HG02623 (cell line): ENCODE measurements at regions not wholly inside any gene's neighbourhood (a gene's known extent, or its start where the extent isn't known, plus 50 kb on each side); places are given as distances from the start of the nearest gene placed in this dataset.

Experiments used
- ATAC-seq: cut with Tn5 transposase; IDR thresholded peaks from one replicate; pipeline ENCODE4 v1.9.1; 2021; ENCODE audit warnings: moderate library complexity; ENCODE audit not compliant: unreplicated experiment

DNA sequence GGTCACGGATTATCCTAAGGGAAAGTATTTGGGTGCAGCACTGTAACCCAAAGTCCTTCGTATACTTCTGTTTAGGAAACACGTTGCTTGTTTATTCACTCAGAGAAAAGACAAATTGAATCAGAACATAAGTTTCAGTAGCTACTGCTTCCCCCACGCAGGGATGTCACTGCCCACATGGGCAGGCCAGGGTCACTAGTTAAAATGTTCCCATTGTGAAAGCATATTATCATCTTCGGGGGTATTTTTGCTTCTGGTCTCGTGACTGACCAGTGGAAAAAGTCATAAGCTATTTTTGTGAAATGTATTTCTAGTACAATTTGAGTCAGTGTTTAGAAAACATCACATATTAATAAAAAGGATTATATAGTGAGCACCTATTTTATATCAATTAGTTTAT lies 377.8 kb downstream of the PCDH7 start:
- ATAC-seq = no peak

DNA sequence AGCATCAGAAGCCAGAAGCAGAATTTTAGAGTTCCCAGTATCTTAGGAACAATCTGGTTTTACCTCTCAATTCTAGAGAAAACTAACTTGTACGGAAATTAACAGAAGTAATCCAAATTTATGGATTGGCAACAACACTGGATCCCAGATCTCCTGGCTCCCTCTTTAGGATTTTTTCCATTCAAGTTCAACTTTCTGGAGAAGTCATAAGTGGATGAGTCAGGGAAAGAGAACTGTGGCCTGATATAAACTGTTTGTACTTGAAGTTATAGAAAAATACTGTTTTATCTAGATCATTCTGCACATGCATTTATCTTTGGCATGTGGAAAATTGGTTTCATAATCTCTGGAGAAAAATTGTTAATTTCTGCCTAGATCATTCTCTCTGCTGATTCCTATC lies 380.4 kb downstream of the PCDH7 start:
- ATAC-seq = no peak

DNA sequence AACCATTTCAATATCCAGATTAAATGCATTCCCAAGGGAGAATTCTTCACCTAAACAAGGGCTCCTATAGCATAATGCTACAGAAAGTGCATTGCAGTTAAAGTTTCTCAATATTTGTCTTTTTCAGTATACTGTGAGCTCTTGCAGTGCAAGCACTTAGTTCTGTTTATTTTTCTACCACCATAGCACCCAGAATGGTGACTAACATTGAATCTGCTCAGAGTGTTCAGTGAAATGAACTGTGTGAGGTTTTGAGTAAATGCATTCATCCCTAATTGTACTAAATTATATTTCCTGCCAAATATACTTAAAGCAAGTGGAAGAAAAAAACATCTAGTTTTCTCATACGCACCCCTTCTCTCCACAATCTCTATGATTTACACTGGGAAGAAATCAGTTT lies 383.9 kb downstream of the PCDH7 start:
- ATAC-seq = no peak

DNA sequence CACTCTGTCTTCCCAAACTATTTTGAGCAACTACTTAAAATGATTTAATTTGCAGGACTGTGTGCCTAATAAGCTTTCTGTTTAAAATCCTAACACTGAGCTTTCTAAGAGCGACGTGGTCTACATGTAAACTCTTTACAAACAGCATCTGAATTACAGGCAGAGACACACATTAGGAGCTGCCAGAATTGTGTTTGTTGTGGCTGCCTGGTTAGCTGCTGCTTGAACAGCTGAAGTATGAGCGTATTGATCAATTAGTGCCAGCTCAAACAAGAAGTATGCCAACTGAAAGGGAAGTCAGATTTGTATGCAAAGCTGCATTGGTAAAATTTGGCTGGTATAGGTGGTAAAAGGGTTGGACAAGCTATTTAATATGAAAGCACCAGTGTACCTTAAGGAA lies 384.4 kb downstream of the PCDH7 start:
- no peak for ATAC-seq

DNA sequence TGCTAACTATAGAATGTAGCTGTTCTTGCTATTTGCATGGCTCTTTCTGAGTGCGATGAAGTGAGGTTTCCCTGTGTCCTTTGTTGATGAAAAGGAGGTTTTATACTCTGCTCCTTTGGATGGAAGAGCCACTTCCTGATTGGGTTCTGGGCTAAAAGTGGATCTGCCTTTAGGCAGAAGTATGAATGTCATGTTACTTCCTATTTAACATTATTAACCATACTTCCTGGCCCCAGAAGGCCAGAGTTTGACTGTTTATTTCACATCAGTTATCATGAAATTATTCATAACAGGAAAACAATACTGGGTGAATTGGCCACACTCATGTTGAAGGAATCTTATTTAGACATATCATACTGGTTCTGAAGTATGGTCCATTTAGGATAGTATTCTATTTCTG lies 386.2 kb downstream of the PCDH7 start:
- ATAC-seq = no peak

DNA sequence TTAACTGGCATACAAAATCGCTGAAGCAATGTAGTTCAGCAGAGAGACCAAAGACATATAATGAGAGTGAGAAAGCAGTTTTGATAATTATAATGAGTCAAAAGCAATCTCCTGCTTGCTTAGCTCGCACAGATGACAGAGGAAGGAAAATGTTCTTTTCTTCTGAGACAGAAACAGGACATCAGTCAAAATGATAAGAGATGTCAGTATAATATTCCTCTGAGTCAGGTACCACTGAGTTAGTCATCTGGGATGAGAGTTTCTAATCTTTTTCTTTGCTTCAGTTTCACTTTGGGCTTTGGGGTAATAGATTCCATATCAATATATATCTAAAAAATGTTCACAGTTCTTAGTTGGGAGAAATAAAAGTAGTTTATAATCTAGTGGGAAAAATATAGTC lies 387.2 kb downstream of the PCDH7 start:
- no peak for ATAC-seq

DNA sequence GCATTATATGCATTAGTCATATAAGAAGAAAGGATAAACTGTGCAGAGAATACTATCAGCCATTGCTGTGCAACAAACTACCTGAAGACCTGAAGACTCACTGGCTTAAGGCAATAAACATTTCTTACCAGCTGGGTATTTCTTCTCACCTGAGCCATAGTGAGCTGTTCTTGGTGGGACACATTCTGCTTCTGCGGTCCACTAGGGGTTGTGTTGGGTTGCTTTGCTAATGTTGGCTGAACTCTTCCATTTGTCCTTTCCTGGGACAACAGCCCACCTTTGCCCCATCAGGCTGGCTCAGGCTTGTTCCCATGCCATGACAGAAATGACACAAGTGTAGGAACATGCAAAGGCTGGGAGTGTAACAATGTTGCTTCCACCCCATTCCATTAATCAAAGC lies 388.6 kb downstream of the PCDH7 start:
- no peak for ATAC-seq

DNA sequence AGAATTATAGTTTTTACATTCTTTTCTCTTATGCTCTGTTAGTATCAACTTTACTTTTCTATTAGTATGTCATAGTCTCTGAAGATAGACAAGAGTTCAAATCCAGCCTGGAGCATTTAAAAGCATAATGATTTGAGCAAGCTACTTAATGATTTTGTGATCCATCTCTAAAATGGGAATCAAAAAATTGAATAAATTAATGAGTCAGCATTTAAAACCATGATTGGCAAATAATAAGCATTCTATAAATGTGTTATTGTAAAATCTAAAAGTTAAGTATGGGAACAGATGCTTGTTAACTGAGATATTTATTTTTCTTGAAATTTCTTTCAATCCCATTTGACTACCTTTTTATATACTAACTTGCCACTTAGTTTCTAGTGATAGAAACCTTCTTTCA lies 391.6 kb downstream of the PCDH7 start:
- no peak for ATAC-seq

DNA sequence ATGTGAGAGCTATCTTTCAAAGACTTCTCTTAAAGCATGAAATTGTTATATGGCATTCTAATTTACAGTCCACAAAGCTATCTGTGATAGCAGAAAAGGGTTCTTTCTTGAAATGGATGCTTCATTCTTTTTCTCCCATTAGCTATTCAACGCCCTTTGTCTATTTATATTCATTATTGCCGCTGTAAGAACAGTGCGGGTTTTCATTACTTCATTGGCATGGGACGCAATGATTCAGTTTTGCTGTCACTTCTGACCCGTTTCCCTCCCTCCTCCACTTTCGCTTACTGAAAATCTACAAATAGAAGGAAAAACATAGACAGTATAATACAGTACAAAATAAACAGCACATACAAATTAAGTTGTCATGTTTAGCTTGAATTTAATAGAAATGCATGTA lies 394.6 kb downstream of the PCDH7 start:
- ATAC-seq = no peak

DNA sequence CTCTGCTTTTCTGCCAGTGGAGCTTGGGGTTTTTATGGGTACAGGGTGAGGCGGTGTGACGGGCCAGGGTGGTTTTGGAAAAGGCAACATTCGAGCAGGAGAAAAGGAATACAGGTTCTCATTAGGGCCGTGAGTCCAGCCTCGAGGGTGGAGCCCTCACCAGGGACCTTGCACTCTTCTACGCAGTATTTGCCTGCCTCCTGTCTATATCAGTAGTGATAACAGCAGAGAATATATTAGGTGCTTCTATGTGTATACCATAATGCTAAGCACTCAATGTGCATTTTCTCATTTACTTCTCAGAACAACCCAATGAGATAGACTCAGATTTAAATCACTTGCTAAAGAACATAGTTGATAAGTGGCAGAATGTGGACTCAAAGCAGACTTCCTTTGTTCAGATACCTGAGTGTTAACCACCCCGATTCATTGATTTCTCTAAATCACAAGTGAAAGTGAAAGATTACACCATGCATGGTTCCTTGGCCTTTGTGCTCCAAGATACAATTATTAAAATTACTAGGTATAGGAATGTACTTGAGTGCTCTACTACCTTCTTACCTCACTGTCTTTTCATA lies 403.9 kb downstream of the PCDH7 start:
- ATAC-seq = no peak

DNA sequence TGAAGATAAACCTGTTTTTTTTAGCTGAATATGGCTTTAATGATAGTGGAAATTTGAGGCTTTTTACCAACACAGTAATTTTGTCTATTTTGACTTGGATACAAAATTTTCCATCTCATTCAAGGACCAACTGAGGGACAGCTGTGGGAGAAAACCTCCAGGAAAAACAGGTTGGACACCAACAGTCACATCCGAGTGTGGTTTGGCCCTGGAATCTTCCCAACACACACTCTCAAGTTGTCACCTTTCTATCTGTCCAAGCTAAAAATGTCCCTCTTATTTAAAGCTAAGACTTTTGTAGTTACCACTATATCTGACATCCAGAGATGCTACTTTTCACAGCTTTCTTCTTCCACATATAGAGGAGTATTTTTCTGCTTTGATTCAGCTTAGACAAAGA lies 404.9 kb downstream of the PCDH7 start:
- ATAC-seq = no peak

DNA sequence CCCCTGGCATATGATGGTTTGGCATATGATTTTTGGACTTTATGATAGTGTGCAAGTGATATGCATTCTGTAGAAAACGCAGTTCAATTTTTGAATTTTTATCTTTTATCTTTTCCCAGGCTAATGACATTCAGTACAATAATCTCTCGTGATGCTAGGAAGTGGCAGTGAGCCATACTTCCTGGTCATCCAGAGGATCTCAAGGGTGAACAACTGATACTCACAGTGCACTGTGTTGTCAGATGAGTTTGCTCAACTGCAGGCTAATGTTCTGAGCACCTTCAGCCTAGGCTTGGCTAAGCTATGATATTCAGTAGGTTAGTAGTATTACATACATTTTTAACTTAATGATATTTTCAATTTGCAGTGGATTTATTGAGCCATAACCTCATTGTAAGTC lies 405.3 kb downstream of the PCDH7 start:
- ATAC-seq = no peak

DNA sequence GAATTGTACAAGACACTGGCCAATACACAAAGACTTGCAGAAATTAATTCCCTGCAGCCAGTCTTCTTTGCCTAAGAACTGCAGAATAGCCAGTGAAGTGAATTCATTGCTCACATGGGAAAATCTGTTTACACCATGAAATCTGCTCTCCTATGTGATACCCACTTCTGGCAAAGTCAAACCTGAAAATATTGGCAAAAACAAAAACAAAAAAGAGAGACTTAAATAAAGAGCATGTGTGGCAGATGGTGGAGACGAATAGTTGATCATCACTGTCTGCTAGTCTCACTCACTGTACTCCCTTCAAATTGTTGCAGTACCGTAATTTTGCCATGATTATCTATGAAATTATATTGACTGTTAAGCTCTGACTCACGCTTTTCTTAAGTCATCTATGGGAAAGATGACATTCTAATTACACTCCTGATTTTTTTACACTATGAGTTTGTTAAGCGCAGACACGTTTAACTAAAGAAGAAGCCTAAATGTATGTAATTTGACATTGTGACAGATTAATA lies 406.8 kb downstream of the PCDH7 start:
- no peak for ATAC-seq

DNA sequence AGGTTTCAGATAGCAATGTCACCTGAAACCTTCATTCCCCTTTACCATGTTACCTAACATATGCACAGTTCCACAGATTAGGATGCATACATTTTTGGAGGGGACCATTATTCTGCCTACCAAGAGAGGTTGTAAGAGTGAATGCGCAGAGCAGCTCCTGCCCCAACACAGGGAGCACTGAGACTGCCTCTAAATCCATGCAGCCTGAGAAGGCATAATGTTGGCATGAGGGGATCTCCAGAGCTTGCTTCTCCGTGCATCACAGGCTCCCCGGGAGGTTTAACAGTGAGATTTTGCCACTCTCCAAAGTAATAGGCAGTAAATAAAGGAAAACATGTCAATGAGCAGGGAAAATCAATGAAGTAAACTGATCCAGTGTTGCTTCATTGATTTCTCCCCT lies 410.8 kb downstream of the PCDH7 start:
- ATAC-seq = no peak

DNA sequence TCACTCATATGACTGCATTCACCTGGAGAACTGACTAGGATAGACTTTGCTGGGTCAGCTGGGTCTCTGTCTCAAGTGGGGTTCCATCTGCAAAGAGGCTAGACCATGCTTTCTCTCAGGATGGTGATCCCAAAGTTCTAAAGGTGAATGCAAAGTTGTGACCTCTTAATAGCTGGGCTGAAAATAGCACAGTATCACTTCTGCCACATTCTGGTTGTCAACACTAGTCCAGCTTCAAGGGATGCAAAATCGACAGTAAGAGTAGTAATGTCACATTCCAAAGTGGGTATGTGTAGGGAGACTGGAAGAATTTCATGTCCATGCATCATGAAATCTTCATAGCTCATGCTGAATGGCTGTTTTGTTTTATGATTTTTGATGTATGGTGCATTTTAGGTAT lies 414.6 kb downstream of the PCDH7 start:
- no peak for ATAC-seq

DNA sequence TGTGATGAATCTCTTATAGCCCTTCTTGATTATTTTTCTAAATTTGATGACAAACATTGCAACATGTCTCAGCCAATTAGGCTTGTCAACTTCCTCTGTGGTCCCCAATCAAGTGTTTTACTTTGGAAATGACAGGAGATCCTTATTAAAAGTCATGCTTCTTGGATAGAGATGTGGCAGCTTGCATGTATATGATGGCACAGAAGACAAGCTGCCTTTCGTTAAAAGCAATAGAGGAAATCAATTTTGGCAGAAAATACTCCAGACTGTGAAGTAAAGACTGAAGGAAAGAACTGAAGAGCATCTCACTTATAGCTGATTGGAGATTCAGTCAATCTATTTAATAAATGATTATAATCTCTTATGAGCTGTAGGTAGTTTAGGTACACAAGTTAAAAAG lies 419.6 kb downstream of the PCDH7 start:
- ATAC-seq = no peak

DNA sequence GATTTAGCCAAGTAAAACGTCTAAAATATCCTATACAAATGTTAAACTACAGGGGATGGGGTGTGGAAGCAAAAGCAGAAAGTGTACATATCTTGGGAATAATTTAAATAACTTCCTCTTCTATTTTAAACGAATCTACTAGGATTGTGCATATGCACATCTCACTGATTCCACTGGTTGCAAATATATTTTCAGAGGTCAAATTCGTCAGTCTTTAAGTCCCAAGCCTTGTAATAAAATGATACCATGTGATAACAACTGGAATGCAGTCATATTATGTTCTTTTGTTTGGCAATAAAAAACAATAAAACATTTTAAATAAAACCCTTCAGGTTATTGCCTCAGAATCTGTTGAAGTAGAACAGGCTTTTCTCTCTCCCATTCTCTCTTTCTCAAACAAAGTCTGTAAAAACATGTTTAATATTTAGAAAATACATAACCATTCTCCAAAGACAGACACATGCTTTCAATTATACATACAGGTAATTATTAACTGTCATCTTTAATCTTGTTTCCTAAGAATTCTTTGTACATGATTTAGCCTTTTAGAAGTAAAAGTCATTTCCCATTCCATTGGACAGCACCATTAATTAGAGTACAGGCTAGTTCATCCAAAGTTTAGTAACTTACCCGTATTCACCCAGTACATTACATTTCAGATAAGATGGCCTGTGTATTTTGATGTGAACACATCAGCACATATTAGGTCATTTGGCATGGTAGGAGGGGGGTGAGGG lies 421.1 kb downstream of the PCDH7 start:
- no peak for ATAC-seq

DNA sequence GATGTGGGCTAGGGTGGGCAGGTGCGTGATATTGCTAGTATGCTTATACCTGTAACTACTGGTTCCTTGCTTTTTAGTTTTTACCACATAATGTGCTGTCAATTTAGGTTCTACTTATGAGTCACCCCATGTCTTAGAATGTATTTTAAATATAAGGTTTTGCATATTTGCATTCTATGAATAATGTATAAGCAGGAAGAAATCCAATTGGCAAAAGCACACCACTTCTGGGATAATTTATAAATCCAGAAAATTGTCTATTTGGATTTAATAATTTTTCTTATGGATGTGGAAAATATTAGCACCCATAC lies 421.6 kb downstream of the PCDH7 start:
- no peak for ATAC-seq

DNA sequence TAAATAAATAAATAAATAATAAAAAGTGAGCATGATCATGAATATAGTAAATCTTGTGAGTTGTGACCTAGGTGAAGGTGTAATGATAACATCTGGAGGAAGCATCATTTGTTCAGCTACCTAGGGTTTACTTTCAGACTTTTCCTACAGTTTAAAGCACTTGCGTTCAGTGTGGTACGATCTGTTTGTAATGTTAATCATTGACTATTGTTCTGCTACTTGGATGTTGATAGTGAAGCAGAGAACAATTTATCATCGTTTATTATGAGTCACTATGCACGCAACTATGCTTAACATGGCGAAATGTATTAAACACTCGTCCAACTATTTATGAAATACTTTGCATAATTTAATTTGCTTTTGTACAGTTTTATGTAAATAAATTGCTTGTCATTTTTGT lies 426.2 kb downstream of the PCDH7 start:
- ATAC-seq = no peak

DNA sequence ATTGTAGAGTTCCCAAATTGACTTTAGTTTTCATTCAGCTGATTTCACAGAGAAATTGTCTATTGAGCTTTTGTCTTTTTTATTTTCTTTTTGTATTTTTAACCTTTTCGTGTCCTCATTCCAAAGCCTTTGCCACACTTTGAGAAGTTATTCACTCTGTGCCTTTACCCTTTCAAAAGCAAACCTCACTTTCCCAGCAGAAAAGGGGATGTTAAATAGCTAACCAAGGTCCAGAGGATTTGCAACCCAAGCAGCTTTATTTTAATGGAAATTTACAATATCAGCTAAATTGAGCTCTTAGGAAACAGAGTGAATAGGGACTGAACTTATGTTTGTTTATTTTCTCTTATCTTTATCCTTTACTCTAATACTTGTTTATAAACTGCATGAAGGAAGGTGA lies 428.8 kb downstream of the PCDH7 start:
- no peak for ATAC-seq

DNA sequence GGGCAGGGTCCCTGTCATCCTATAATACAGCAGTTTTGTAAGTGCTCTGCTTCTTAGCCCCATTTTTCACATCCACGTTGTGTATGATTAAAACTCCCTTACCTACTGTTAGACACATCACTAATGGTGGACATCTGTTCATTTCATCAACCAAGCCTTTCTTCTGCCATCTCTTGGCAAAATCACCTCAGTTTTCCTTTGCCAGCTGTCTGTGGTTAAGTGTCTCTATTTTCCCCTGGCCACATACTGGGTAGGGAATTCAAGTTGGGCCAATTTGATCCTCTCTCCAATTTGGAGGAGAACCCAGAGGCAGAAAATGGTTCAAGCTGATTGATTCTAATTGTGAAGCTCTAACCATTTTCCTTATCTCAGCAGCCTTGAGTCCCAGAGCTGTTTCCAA lies 436.1 kb downstream of the PCDH7 start:
- ATAC-seq = no peak

DNA sequence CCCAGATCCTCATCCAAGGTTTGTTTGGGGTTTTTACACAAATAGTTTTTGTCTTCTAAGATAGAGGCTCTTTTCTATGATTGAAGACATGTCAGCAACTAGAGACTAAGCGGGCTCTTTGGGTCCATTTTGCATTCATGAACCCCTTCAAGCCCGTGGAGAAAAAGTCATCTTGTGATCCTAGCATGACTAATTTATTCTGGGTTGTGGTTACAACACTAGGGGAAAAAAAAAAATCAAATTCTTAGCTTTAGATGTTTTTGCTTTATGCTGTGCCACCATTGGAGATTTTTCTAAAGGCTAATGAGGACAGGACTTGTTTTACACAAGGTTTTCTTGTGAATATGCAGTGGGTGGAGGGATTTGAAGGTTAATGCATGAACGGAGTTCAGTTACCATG lies 440.0 kb downstream of the PCDH7 start:
- ATAC-seq = no peak

DNA sequence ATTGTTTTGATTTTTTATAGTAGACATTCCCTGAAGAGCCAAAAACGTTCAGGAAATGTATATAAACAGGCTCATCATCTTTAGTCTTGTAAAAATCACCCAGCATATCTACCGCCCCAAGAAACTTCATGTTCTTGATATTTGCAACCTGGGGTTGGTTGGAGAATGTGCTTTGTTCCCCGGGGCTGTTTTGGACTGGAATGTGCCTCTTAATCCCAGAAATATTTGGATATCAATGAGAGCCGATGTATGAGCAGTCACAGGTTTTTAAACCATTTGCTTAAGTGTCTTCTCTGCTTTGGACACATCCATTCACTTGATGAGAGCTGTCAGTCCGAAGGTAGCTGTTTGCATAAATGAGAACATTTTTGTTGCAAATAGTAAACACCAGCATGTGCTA lies 449.7 kb downstream of the PCDH7 start:
- ATAC-seq = no peak
